ENCODE measurements at regions not wholly inside any gene's neighbourhood (a gene's known extent, or its start where the extent isn't known, plus 50 kb on each side); places are given as distances from the start of the nearest gene placed in this dataset.

DNA sequence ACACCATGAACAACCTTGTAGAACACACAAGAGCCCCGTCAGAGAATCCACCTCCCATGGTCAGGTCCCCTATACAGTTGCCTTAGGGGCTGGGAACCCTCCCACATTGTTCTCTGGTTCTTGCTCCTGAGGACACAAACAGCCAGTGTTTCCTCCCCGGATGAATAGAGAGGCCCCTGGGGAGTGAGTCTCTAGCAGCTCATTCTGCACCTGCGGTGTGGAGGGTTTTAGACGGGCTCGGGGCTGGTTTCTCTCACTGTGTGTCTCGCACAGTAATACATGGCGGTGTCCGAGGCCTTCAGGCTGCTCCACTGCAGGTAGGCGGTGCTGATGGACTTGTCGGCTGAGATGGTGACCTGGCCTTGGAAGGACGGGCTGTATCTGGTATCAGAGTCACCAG, 1052.1 kb downstream of the TMEM121 start:
- TF ChIP-seq, protein P1, sequence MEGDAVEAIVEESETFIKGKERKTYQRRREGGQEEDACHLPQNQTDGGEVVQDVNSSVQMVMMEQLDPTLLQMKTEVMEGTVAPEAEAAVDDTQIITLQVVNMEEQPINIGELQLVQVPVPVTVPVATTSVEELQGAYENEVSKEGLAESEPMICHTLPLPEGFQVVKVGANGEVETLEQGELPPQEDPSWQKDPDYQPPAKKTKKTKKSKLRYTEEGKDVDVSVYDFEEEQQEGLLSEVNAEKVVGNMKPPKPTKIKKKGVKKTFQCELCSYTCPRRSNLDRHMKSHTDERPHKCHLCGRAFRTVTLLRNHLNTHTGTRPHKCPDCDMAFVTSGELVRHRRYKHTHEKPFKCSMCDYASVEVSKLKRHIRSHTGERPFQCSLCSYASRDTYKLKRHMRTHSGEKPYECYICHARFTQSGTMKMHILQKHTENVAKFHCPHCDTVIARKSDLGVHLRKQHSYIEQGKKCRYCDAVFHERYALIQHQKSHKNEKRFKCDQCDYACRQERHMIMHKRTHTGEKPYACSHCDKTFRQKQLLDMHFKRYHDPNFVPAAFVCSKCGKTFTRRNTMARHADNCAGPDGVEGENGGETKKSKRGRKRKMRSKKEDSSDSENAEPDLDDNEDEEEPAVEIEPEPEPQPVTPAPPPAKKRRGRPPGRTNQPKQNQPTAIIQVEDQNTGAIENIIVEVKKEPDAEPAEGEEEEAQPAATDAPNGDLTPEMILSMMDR (IDR thresholded peaks at IDR 0.05) = no peak
- no peak for TF ChIP-seq POLR2A (IDR thresholded peaks at IDR 0.05)
